HT1080 (cell line): ENCODE measurements at regions not wholly inside any gene's neighbourhood (a gene's known extent, or its start where the extent isn't known, plus 50 kb on each side); places are given as distances from the start of the nearest gene placed in this dataset.

Experiments
- DNase-seq: peaks from one replicate; pipeline ENCODE4 v3.0.0-alpha.2; 2015; ENCODE audit warnings: low read depth

DNA sequence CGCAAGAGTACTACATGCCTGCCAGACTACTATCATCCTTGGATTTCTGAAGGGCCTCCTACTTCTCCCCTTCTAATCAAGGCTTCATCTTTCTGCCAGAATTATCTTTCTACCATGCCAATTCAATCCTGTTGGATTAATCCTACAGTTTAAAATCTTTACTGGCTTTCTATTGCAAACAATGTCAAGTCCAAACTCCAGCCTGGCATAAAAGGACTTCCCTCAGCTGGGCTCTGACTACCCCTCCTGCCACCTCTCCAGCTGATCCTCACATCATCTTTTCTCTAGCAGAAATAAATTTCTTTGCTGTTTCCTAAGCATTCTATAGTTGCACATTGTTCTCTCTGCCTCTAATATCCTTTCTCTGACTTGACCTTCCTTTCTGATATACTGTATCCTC is 119.7 kb upstream of the RAD23B start:
- no peak for DNase-seq

DNA sequence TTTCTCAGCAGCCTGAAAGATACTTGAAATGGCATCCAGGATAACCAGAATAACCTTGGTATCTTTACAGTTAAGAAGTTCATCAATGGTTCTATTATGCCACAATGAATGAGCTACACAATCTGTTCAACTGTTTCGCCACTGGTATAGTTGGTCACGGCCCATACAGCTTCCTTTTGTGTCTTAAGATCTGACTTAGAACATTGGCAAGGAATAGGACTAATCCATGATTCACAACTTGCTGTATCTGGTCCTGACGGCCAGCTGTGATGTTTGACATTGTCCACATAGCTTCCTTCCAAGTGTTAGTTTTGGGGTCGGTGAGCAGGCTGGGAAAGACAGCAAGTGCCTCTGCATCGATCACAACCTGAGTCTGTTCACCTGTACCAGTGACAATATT is 113.3 kb upstream of the RAD23B start:
- DNase-seq, result no peak

DNA sequence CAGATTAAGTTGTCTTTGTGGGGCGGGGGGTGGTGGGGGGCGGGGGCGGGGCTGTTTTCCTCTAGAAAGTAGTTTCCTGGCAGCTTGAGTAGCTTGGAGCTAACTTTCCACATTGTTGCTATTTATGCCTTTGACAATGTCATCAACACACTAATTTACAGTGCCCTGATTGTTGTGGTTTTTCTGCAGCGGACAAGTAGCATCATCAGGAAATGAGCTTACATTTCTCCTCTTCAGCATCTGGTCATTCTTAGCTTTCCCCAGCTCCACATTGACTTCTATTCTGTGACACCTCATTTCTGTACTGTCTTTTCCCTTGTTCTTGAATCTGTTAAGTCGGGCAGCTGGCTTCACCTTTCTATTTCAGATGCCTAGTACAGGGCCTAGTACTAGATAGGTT is 112.3 kb upstream of the RAD23B start:
- peak; percentile 3 for DNase-seq

DNA sequence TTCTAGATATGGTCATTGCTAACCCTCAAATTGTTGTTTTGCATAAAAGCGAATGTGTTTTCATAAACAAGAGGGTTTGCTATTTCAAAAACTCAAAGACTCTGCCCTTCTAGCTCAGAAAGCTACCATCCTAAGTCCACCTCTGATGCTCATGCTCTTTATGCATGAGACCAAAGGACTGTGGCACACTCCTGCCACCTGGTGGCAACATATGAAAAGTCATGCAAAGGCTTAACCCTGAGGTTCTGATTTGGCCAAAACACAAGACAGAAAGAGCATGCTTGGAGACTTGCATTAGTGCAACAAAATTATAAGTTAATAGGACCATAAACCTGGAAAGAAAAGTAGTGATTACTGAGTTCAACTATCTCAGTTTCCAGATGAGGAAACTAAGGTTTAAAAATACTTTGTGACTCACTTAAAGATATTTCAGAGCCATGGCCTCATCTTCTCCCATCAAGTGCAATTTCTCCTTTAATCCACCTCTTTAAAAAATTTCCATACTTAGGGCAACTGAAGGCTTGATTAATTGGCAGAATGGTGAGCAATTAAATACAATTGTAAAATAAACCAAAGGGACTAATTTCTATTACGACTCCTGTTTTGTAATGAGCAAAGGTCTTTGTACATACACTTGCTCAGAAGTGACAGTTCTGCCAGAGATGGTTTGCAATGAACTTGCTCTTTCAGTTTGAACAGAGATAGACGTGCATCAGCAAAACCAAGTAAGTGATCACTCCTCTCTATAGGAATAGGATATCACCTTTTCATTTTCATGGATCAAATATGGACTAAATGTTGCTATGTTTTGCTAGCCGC is 110.7 kb upstream of the RAD23B start:
- DNase-seq, result peak; percentile 68

DNA sequence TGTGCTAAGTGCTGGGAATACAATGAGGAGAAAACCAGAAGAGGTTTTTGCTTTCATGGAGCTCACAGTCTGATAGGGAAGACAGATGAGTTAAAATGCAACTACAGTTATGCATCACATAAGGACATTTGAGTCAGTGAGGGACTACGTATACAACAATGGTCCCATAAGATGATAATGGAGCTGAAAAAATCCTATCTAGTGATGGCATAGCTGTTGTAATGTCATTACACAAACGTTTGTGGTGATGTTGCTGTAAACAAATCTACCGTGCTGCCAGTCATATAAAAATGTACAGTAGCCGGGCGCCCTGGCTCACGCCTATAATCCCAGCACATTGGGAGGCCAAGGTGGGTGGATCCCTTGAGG is 110.1 kb upstream of the RAD23B start:
- DNase-seq, result no peak

DNA sequence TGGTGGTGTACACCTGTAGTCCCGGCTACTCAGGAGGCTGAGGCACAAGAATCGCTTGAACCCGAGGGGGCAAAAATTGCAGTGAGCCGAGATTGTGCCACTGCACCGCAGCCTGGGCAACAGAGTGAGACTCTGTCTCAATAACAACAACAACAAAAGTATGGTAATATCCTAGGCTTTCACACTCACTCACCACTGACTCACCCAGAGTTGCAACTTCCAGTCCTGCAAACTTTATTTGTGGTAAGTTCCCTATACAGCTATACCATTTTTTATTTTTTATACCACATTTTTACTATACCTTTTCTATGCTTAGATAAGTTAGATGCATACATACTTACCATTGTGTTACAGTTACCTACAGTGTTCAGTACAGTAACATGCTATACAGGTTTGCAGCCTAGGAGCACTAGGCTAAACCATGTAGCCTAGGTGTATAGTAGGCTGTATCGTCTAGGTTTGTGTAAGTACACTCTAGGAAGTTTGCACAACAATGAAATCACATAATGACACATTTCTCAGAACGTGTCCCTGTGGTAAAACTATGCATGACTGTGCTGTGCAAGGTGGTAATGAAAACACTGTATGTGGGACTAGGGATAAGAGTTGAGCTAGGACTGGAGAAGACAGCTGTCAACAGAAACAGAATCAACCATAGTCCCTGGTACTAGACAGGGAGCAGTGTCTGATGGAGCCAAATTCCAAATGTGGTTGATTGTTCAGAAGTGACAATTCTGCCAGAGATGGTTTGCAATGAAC is 109.5 kb upstream of the RAD23B start:
- no peak for DNase-seq

DNA sequence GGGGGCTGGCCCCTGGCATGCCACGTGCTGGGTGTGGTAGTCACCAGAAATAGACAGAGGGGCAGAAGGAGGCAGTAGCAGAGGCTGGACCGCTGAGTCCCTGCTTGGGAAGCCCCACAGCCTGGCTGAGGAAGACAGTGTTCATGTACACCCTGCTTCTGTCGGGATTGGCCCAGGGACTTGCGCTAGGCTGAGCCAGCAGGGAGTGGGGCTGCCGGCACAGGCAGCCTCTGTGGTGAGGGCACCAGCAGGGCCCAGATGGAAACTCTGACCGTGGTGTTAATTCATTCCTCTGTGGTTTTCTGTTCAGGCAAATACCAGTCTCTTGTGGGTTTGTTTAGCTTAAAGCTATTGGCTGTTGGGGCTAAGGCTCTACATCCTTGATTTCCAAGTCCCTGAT is 108.6 kb upstream of the RAD23B start:
- peak; percentile 34 for DNase-seq

DNA sequence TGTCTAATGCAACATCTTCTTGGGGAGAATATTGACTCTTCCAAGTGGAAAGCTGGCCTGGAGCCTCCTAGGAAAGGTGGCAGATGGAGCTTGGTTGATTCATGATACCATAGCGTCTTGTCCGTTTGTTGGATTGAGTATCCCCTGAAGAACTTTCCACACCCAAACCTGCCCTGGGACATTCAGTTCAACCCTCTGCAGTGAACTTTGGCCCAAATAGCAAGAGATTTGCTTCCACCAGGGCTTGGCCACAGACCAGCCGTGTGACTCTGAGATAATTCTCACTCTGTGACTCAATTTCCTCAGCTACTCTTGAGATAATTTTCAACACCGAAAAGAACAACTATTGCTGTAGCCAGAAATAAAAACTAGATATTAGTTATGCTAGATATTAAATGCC is 108.0 kb upstream of the RAD23B start:
- no peak for DNase-seq

DNA sequence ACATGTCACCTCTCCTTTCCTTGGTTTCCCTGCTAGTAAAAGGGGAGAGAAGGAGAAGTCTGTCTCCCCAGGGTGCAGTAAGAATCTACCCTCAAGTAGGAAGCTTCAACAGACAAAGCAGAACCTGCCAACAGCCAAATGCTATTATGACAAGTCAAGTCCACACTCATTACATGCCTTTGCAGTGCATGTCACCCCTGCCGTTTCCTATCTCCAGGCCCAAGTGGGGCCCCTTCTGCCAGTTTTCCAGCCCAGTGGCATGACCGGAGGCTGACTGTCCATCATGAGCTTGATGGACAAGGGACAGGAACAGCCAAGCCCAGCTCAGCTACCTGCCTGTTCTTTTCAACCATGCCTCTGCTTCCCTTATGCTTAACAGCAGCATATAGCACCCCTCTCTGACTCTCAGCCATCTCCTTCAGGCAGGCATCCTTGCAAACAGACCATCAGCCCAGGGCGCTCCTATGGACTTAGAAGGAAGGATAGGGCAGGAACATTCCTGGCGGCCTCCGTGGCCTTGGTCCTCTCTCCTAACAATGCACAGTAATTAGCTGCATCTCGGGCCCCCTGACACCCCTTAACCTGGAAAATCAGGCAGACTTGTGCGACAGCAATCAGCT is 107.2 kb upstream of the RAD23B start:
- no peak for DNase-seq

DNA sequence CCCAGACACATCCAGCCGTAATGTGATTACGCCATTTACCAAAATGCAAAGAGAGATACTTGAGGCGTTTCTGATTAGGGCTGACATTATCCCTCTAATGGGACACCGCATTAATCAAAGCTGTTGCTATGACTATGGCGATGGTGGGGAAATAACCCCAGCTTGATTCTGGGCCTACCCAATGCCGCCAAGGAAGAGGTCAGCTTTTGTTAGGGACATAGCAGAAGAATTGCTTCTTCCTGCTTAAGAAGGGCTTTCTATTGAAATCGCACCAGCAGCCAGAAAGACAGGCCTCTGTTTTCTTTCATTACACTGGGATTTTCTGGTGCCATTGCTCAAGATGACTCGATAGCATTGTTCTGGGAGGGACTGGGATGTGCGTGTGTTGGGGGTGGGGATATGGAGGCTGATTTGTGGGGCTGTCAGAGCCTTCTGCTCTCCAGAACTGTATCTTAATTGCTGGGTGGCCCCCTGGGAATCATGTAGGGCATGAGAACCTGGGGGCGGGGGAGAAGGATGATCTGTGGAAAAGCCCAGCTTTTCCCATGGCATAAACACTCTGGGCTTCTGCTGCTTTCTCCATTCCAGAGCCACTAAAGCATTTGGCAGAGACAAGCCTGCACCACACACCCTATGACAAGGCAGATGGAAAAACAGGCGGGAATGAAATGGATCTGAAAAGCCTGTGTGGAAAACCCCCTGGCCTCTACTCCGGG is 106.5 kb upstream of the RAD23B start:
- no peak for DNase-seq

DNA sequence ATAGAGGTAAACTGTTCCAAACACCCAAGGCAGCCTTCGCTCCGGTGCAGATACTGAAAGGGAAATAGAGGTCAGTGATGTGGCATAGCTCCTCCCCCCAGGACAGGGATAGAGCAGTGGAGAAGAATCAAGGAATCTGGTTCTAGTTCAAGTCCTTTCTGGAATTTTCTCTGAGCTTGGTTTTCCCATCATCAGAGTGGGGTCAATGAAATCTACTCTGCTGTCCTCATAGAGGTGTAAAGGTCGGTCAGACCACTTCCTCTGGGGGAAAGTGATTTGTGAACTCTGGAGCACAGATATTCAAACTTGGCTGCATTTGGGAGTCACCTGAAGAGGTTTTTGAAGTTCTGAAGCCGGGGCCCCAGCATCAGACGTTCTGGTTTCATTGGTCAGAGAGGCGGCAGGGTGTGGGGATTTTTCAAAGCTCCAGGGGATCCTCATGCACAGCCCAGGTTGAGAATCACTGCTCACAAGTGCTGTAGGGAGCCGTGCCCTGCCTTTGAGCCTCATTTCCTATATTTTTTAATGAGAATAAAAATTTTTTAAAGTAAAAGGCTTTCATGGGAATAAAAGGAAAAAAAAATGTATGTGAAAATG is 105.7 kb upstream of the RAD23B start:
- no peak for DNase-seq

DNA sequence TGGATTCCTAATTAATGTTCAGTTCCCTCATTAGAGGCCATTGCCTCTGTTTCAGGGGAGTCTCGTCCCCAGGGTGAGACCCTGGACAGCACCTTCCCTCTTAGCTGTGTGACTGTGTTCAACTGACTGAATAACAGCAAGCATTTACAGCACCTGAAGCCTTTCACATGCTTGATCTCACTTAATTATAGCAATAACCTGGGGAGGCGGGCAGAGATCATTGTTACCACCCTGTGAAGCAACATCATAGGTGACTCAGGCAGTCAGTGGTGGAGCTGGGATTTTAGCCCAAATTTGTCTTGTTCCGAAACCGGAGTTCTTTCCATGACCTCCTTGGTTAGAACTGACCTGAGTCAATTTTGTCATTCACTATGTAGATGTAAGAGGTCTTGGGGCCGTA is 105.2 kb upstream of the RAD23B start:
- no peak for DNase-seq

DNA sequence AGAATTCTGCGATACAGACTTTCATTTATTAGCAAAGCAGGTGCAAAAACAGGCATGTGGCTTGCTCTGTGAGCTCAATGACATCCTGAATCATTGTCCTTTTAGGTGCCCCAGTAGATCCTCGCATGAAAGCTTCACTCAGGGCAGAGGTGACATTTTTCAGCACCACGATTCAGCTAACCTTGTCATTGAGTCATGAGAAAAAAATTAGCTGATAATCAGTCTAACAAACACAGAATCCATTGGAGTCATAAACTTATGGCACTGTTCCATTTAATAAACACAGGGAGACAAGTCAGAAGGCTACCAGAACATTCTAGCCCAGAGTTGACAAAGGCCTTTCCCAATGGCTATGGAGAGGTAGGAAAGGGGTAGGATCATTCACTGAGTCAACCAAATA is 104.8 kb upstream of the RAD23B start:
- no peak for DNase-seq

DNA sequence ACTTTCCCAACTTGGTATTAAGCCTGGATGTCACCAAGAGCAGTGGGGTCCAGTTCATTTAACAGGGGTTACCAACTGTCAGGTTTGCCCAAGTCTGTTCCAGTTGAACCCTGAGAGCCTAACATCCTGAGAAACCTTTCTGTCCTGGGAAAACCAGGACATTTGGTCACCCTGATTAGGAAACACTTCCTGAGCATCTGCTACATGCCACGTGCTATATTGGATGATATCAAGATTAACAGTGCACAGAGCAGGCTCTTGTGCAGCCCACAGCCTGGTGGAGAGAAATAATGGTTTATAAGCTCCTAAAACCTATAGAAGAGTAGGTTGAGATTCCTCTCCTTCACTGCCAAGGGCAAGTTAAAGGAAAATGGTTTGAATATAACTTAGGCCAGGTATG is 102.9 kb upstream of the RAD23B start:
- no peak for DNase-seq

DNA sequence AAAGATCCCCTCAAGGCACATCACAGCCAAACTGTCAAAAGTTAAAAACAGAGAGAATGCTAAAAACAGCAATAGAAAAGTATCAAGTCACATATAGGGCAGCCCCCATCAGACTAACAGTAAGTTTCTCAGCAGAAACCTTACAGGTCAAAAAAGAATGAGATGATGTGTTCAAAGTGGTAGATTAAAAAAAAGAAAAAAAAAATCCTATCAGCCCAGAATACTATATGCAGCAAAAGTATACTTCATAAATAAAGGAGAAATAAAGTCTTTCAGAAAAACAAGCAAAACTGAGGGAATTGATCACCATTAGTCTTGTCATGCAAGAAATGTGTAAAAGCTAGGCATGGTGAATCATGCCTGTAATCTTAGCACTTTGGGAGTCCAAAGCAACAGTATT is 99.9 kb upstream of the RAD23B start:
- no peak for DNase-seq

DNA sequence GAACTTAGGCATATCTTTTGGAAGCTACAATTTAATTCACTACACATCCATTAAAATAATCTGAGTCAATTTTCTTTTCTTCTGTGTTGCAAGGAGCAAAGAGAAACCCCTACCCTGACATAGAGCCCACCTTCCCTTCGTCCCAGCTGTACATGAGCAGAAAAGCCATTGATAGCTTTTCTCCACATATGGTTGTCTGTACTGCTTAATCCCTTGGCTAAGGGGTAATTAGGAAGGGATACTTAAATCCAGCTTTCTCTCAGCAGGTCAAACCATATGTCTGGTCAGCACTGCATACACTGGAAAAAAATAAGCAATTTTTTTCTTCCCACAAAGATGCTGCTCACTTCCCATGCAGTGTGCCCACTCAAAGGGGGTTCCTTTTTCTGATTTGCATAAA is 94.7 kb upstream of the RAD23B start:
- DNase-seq, result no peak

DNA sequence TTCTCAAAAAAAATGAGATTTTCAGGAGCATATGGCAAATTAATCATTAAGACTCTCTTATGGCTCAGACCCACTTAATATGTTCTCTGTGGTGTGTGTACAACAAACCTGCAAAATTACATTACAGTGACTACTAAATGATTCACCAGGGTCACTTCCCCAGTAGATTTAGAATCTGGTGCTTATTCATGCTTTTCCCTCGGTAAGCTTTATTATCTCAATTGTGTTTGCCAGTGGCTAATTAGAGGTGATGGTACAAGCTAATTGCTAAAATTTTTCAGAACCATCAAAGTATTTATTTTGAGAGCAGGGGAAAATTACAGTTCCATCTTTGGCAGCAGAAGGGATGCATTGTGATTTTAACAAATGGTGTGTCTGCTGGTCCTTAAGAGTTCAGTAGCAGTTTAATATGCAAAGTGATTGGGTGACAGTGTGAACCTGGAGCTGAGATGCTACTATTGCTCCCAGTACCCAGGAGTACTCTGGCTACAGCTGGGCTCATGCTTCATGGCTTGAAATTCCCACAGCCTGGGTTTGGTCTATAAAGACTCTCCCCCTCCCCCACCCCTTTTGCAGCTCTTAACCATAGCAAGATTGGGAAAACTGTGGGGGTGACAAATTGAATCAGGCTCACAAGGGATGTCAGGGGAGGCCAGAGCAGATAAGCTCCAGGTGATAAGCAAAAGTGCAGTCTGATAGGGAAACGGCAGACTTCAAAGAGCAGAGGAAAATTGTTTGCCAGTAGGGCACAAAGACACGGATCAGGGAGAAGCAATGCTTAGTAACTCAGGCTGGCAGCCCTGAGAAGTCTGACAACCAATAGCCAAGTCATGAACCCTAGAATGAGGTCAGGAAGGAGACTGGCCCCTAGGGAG is 92.8 kb upstream of the RAD23B start:
- peak; percentile 79 for DNase-seq

DNA sequence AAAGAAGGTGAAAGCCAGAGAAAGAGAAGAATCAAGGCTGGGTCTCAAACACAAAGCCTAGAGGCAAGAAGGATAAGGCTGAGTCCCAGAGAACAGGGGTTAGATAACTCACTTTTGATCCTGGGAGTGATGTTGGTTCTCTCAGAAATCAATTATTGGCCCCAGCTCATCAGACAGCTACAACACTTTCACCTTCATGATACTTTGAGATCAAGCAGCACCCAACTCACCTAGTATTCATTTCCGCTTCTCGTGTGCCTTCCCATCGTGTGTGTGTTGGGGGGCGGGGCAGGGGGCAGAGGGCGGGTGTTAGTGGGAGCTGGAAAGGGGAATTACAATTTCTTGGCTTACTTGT is 92.2 kb upstream of the RAD23B start:
- no peak for DNase-seq

DNA sequence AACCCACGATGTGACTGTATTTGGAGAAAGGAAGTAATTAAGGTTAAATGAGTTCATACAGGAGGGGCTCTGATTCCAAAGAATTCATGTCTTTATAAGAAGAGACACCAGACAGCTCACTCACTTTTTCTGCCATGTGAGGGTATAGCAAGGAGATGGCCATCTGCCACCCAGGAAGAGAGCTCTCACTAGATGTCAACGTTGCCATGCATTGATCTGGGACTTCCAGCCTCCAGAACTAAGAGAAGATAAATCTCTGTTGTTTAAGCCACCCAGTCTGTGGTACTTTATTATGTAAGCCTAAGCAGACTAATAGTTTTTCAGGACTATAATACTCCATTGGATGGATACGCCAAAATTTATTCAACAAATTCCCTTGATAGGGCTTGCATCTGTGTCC is 89.8 kb upstream of the RAD23B start:
- DNase-seq, result no peak

DNA sequence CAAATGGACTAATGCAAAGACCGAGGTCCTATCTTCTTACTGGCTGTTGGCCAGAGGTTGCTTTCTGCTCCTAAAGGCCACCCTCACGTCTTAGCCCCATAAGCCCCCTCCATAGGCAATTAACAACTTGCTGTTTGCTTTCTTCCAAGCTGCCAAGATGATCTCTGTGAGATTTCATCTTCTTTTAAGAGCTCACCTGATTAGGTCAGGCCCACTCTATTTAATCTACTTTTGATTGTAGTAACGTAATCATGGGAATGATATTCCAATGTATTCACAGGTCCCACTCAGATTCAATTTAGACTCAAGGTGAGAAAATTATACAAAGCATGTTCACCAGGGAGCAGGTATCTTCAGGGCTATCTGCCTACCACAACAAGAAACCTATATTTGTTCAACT is 84.4 kb upstream of the RAD23B start:
- no peak for DNase-seq

DNA sequence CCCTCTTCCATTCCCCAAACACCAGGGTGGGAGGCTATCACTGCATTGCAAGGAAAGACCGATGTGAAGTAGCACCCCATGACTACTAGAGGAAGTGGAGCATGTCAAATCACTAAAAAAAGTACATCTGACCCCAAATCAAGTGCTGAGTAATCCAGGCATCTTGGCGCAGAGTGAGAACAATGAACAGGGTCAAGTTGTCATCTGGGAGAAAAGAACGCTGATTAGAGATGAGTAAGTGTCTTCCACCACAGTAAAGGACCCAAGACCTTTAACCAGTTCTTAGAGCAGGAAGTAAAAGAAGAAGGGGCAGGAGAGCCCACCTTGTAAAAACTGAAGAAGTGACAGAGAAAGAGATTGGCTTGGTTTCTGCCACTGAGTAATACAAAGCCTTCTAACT is 75.0 kb upstream of the RAD23B start:
- peak; percentile 81 for DNase-seq
